Osteoblast (primary cell): ENCODE measurements at regions not wholly inside any gene's neighbourhood (a gene's known extent, or its start where the extent isn't known, plus 50 kb on each side); places are given as distances from the start of the nearest gene placed in this dataset.
"Not testable (repeated sequence)": the region's sequence is repeated elsewhere in the genome, so short reads cannot be mapped to it uniquely, and the experiment has no call there.

ENCODE experiments used
- DNase-seq: peaks from one replicate; pipeline ENCODE4 v3.0.0; 2011; ENCODE audit warnings: low spot score, mixed read lengths; ENCODE audit not compliant: insufficient read length; ENCODE audit errors: missing footprints
- H2AFZ ChIP-seq: 2 replicates; pipeline ENCODE4 v1.6.0; 2011; ENCODE audit warnings: mild to moderate bottlenecking, low read length
- H3K27ac ChIP-seq: 2 replicates; pipeline ENCODE4 v1.5.1; 2011; ENCODE audit warnings: mild to moderate bottlenecking, low read depth, low read length, moderate library complexity
- H3K27me3 ChIP-seq: 2 replicates; pipeline ENCODE4 v1.6.0; 2012; ENCODE audit warnings: mild to moderate bottlenecking, control low read depth, inconsistent platforms, low read length, moderate library complexity; ENCODE audit not compliant: insufficient read depth
- H3K36me3 ChIP-seq: 2 replicates; pipeline ENCODE4 v1.5.1; 2011; ENCODE audit warnings: mild to moderate bottlenecking, low read length, control low read depth, moderate library complexity; ENCODE audit not compliant: insufficient read depth
- H3K4me1 ChIP-seq: 2 replicates; pipeline ENCODE4 v1.5.1; 2011; ENCODE audit warnings: mild to moderate bottlenecking, low read length, control low read depth, moderate library complexity; ENCODE audit not compliant: insufficient read depth
- H3K4me2 ChIP-seq: 2 replicates; pipeline ENCODE4 v1.6.0; 2011; ENCODE audit warnings: mild to moderate bottlenecking, low read length; ENCODE audit not compliant: insufficient read depth
- H3K4me3 ChIP-seq: fragments of 200-600 bp; sonication (generic); 3 replicates; pipeline ENCODE4 v1.5.1; 2012; ENCODE audit warnings: mild to moderate bottlenecking, low read length, inconsistent platforms; ENCODE audit not compliant: insufficient read depth
- H3K79me2 ChIP-seq: 2 replicates; pipeline ENCODE4 v1.6.0; 2012; ENCODE audit warnings: mild to moderate bottlenecking, low read length, control low read depth, inconsistent platforms; ENCODE audit not compliant: insufficient read depth
- H3K9me3 ChIP-seq: 2 replicates; pipeline ENCODE4 v1.5.1; 2011; ENCODE audit warnings: low read depth, low read length, control low read depth
- H4K20me1 ChIP-seq: 2 replicates; pipeline ENCODE4 v1.6.0; 2012; ENCODE audit warnings: mild to moderate bottlenecking, low read length, control low read depth; ENCODE audit not compliant: insufficient read depth
- CTCF ChIP-seq: IDR thresholded peaks from 2 replicates; pipeline ENCODE4 v1.5.1; 2011; ENCODE audit warnings: mild to moderate bottlenecking, low read depth, low read length, moderate library complexity; ENCODE audit errors: extremely low read depth

DNA sequence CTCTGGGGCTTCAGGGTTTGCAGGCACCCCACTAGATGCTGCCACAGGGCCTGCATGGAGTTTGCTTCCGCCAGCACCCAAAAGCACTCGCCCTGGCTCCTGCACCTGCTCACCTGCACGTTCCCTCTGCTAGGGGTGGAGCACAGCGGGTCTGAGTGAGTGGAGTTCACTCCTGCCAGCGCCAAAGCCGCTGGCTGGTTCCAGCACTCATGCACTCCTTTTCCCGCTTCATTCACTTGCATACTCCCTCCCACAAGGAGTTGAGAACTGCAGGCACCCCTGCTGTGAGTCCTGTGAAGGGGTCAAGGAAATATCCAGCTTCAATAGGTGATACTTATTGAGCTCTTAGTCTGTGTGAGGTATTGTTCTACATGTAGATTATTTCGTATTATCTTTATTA, 537.5 kb downstream of the NR2F2 start:
- Histone ChIP-seq H3K27me3 (no peaks in the 10 kb centered on the region), H4K20me1 (no peaks in the 10 kb centered on the region), H2AFZ (no peak overlapping the region), H3K27ac (no peak overlapping the region), H3K36me3 (no peaks in the 10 kb centered on the region), H3K4me1 (no peaks in the 10 kb centered on the region), H3K9me3 (no peaks in the 10 kb centered on the region), H3K4me2 (no peak overlapping the region), H3K4me3 (no peak overlapping the region), H3K79me2 (no peaks in the 10 kb centered on the region)
- DNase-seq: no peak
- TF ChIP-seq CTCF: no peak

DNA sequence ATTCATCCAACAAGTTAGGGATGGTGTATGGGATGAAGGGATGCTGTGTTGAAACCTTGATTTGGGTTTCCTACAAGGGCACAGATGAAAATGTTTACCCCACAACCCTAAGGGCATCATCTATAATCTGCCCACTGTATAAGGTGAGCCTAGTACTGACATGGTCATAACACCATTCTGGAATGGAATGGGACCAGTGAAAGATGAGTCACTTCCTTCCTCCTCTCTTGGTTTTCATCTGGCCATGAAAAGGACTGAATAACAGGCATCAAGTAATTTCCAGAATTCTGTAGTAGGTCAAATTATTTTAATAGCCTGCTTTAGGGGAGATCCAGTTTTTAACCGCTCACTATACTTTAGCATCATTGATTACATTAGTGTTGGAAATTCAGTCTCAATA, 538.6 kb downstream of the NR2F2 start:
- Histone ChIP-seq H3K27ac (no peak overlapping the region), H3K27me3 (no peaks in the 10 kb centered on the region), H3K79me2 (no peaks in the 10 kb centered on the region), H2AFZ (no peak overlapping the region), H3K4me3 (no peak overlapping the region), H3K4me2 (no peak overlapping the region), H3K36me3 (no peaks in the 10 kb centered on the region), H4K20me1 (no peaks in the 10 kb centered on the region), H3K4me1 (no peaks in the 10 kb centered on the region), H3K9me3 (no peaks in the 10 kb centered on the region)
- no peak for DNase-seq
- no peak for TF ChIP-seq CTCF

- H3K36me3 ChIP-seq: no peaks in the 10 kb centered on the region
- H3K79me2 ChIP-seq: no peaks in the 10 kb centered on the region
- TF ChIP-seq CTCF: no peak
- DNase-seq: no peak
- H3K27ac ChIP-seq: no peak overlapping the region
- H2AFZ ChIP-seq: no peak overlapping the region
- no peak overlapping the region for H3K4me3 ChIP-seq
- H3K4me2 ChIP-seq: no peak overlapping the region
- H3K9me3 ChIP-seq: no peaks in the 10 kb centered on the region
- H4K20me1 ChIP-seq: no peaks in the 10 kb centered on the region
- H3K27me3 ChIP-seq: no peaks in the 10 kb centered on the region
- H3K4me1 ChIP-seq: no peaks in the 10 kb centered on the region
Measured at GRCh38 chr15:96869790-96870189, 539.3 kb downstream of the NR2F2 start.

GRCh38 chr15:96870580-96870979, 540.1 kb downstream of the NR2F2 start:
- DNase-seq: no peak
- Histone ChIP-seq H3K79me2 (no peaks in the 10 kb centered on the region), H3K9me3 (no peaks in the 10 kb centered on the region), H3K4me3 (no peak overlapping the region), H2AFZ (no peak overlapping the region), H3K4me2 (no peak overlapping the region), H3K27me3 (no peaks in the 10 kb centered on the region), H3K27ac (no peak overlapping the region), H3K36me3 (no peaks in the 10 kb centered on the region), H3K4me1 (no peaks in the 10 kb centered on the region), H4K20me1 (no peaks in the 10 kb centered on the region)
- TF ChIP-seq CTCF: no peak

- not testable (repeated sequence) for H3K9me3 ChIP-seq, H3K27me3 ChIP-seq, DNase-seq, H3K27ac ChIP-seq, H3K4me2 ChIP-seq, H4K20me1 ChIP-seq, H2AFZ ChIP-seq, H3K4me3 ChIP-seq, H3K79me2 ChIP-seq, H3K4me1 ChIP-seq, H3K36me3 ChIP-seq
Measured at GRCh38 chr15:96877442-96877841, 546.9 kb downstream of the NR2F2 start.
